ENCODE measurements at regions not wholly inside any gene's neighbourhood (a gene's known extent, or its start where the extent isn't known, plus 50 kb on each side); places are given as distances from the start of the nearest gene placed in this dataset.

DNA sequence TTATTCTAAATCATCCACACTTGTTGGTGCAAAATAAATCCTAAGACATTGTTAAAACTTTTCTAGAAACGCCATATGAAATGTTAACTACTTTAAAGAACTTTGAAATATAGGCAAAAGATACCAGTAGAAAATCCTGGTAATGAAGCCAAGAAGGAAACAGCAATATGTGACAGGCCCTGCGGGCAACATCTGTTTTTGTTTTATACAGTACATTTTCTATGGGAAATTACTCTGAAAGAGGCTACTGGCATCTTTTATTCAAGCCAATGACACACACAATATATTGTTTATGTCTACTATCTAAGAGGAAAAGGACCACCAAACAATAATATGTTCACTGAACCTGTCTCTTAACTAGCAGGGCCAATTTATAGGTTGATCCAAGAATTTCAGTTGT is 829.7 kb downstream of the PCDH17 start:
- Histone ChIP-seq H3K9ac (ENCODE audit: low read length) (no peak overlapping the region), H3K4me2 (ENCODE audit: low read length) (no peak overlapping the region), H3K27ac (ENCODE audit: low read length) (no peak overlapping the region), H3K27me3 (ENCODE audit: insufficient read depth, low read depth, low read length) (no peaks in the 10 kb centered on the region), H3K9me2 (ENCODE audit: insufficient read depth, low read length) (no peaks in the 10 kb centered on the region), H4K20me1 (ENCODE audit: insufficient read depth) (no peaks in the 10 kb centered on the region), H3K36me3 (ENCODE audit: insufficient read depth, low read length) (no peaks in the 10 kb centered on the region), H3K79me2 (replicated peaks; ENCODE audit: insufficient read depth, low read length) (no peaks in the 10 kb centered on the region), H3K4me3 (ENCODE audit: low read length) (no peak overlapping the region), H3F3A (ENCODE audit: insufficient read depth, low read length, poor library complexity, severe bottlenecking) (no peaks in the 10 kb centered on the region), H3K9me3 (ENCODE audit: low read length) (no peaks in the 10 kb centered on the region), H2AFZ (ENCODE audit: low read depth, low read length) (no peak overlapping the region)
- TF ChIP-seq RAD21 (conservative IDR thresholded peaks at IDR 0.05): no peak
- TF ChIP-seq TAF1 (IDR thresholded peaks at IDR 0.05; ENCODE audit: low read depth): no peak
- TF ChIP-seq MXI1 (conservative IDR thresholded peaks at IDR 0.05; ENCODE audit: poor library complexity, severe bottlenecking): no peak
- TF ChIP-seq, protein P1, sequence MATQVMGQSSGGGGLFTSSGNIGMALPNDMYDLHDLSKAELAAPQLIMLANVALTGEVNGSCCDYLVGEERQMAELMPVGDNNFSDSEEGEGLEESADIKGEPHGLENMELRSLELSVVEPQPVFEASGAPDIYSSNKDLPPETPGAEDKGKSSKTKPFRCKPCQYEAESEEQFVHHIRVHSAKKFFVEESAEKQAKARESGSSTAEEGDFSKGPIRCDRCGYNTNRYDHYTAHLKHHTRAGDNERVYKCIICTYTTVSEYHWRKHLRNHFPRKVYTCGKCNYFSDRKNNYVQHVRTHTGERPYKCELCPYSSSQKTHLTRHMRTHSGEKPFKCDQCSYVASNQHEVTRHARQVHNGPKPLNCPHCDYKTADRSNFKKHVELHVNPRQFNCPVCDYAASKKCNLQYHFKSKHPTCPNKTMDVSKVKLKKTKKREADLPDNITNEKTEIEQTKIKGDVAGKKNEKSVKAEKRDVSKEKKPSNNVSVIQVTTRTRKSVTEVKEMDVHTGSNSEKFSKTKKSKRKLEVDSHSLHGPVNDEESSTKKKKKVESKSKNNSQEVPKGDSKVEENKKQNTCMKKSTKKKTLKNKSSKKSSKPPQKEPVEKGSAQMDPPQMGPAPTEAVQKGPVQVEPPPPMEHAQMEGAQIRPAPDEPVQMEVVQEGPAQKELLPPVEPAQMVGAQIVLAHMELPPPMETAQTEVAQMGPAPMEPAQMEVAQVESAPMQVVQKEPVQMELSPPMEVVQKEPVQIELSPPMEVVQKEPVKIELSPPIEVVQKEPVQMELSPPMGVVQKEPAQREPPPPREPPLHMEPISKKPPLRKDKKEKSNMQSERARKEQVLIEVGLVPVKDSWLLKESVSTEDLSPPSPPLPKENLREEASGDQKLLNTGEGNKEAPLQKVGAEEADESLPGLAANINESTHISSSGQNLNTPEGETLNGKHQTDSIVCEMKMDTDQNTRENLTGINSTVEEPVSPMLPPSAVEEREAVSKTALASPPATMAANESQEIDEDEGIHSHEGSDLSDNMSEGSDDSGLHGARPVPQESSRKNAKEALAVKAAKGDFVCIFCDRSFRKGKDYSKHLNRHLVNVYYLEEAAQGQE (IDR thresholded peaks at IDR 0.05; ENCODE audit: borderline replicate concordance): no peak
- TF ChIP-seq POLR2AphosphoS5 (IDR thresholded peaks at IDR 0.05): no peak
- no peak for TF ChIP-seq EZH2 (IDR thresholded peaks at IDR 0.05; ENCODE audit: borderline replicate concordance, insufficient read depth, low read length, poor library complexity, severe bottlenecking)
- TF ChIP-seq EP300 (conservative IDR thresholded peaks at IDR 0.05; ENCODE audit: poor library complexity, severe bottlenecking): no peak
- no peak for TF ChIP-seq SMC3 (conservative IDR thresholded peaks at IDR 0.05; ENCODE audit: poor library complexity)
- TF ChIP-seq CTCF (IDR thresholded peaks at IDR 0.05; ENCODE audit: poor library complexity, severe bottlenecking): no peak

GRCh38 chr13:58463841-58464240 is 832.3 kb downstream of the PCDH17 start:
- no peak overlapping the region for H3K9ac ChIP-seq (ENCODE audit: low read length)
- H3K27me3 ChIP-seq (ENCODE audit: insufficient read depth, low read depth, low read length): no peaks in the 10 kb centered on the region
- no peaks in the 10 kb centered on the region for H3F3A ChIP-seq (ENCODE audit: insufficient read depth, low read length, poor library complexity, severe bottlenecking)
- no peak overlapping the region for H2AFZ ChIP-seq (ENCODE audit: low read depth, low read length)
- no peak overlapping the region for H3K27ac ChIP-seq (ENCODE audit: low read length)
- no peaks in the 10 kb centered on the region for H3K79me2 ChIP-seq (replicated peaks; ENCODE audit: insufficient read depth, low read length)
- no peak for TF ChIP-seq SMC3 (conservative IDR thresholded peaks at IDR 0.05; ENCODE audit: poor library complexity)
- no peak for TF ChIP-seq POLR2AphosphoS5 (IDR thresholded peaks at IDR 0.05)
- TF ChIP-seq RAD21 (conservative IDR thresholded peaks at IDR 0.05): no peak
- TF ChIP-seq, protein P1 (IDR thresholded peaks at IDR 0.05; ENCODE audit: borderline replicate concordance): no peak
- TF ChIP-seq CTCF (IDR thresholded peaks at IDR 0.05; ENCODE audit: poor library complexity, severe bottlenecking): no peak
- no peak for TF ChIP-seq EP300 (conservative IDR thresholded peaks at IDR 0.05; ENCODE audit: poor library complexity, severe bottlenecking)
- TF ChIP-seq MXI1 (conservative IDR thresholded peaks at IDR 0.05; ENCODE audit: poor library complexity, severe bottlenecking): no peak
- no peak for TF ChIP-seq EZH2 (IDR thresholded peaks at IDR 0.05; ENCODE audit: borderline replicate concordance, insufficient read depth, low read length, poor library complexity, severe bottlenecking)
- TF ChIP-seq TAF1 (IDR thresholded peaks at IDR 0.05; ENCODE audit: low read depth): no peak
- no peak overlapping the region for H3K4me3 ChIP-seq (ENCODE audit: low read length)
- H3K4me2 ChIP-seq (ENCODE audit: low read length): no peak overlapping the region
- no peaks in the 10 kb centered on the region for H3K9me3 ChIP-seq (ENCODE audit: low read length)
- no peaks in the 10 kb centered on the region for H3K36me3 ChIP-seq (ENCODE audit: insufficient read depth, low read length)
- no peaks in the 10 kb centered on the region for H4K20me1 ChIP-seq (ENCODE audit: insufficient read depth)
- H3K9me2 ChIP-seq (ENCODE audit: insufficient read depth, low read length): no peaks in the 10 kb centered on the region
